Tibial nerve (tissue), 4 donors: ENCODE measurements at regions not wholly inside any gene's neighbourhood (a gene's known extent, or its start where the extent isn't known, plus 50 kb on each side); places are given as distances from the start of the nearest gene placed in this dataset.

Source experiments
- EP300 ChIP-seq, 2 donors: sonication (generic); formaldehyde crosslinking; IDR thresholded peaks; one replicate each; pipeline ENCODE4 v1.6.1; 2017; ENCODE audit warnings: antibody characterized with exemption in 2 of 2, mild to moderate bottlenecking in 1 of 2
- POLR2A ChIP-seq, 2 donors: fragments of 450-650 bp; IDR thresholded peaks; one replicate each; pipeline ENCODE4 v1.6.1; 2017; ENCODE audit warnings: antibody characterized with exemption in 2 of 2, mild to moderate bottlenecking in 2 of 2, moderate library complexity in 2 of 2
- TF ChIP-seq, protein P1 (sequence below), 5 experiments: fragments of 200-600 bp in 3 of 5; fragments of 450-650 bp in 2 of 5; sonication (generic) in 3 of 5; IDR thresholded peaks; one replicate each; pipeline ENCODE4 v1.5.1; 2016 to 2019; ENCODE audit warnings: antibody characterized with exemption in 5 of 5, mild to moderate bottlenecking in 3 of 5, moderate library complexity in 2 of 5

DNA sequence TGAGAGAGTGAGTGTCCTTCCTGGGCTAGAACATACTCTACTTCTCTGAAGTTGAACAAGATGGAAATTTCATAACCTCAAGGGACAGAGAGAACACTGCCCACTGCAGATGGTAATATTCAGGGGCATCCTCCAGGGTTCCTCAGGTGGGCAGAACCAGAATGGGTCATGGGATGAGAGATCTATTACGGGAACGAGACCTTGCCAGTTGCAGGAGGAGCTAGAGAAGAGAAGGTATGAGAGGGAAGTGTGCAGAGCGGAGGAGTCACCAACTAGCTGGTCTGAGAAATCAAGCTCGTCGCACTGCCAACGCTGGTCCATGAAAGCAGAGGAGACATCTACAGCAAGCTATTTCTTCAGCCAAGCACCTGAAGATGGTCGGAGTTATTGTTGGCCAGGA is 184.7 kb downstream of the TJP1 start:
- TF ChIP-seq, protein P1, sequence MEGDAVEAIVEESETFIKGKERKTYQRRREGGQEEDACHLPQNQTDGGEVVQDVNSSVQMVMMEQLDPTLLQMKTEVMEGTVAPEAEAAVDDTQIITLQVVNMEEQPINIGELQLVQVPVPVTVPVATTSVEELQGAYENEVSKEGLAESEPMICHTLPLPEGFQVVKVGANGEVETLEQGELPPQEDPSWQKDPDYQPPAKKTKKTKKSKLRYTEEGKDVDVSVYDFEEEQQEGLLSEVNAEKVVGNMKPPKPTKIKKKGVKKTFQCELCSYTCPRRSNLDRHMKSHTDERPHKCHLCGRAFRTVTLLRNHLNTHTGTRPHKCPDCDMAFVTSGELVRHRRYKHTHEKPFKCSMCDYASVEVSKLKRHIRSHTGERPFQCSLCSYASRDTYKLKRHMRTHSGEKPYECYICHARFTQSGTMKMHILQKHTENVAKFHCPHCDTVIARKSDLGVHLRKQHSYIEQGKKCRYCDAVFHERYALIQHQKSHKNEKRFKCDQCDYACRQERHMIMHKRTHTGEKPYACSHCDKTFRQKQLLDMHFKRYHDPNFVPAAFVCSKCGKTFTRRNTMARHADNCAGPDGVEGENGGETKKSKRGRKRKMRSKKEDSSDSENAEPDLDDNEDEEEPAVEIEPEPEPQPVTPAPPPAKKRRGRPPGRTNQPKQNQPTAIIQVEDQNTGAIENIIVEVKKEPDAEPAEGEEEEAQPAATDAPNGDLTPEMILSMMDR (IDR thresholded peaks at IDR 0.05) = no peak
- TF ChIP-seq POLR2A (IDR thresholded peaks at IDR 0.05) = no peak
- no peak for TF ChIP-seq EP300 (IDR thresholded peaks at IDR 0.05)
